ENCODE measurements at regions not wholly inside any gene's neighbourhood (a gene's known extent, or its start where the extent isn't known, plus 50 kb on each side); places are given as distances from the start of the nearest gene placed in this dataset.

- Histone ChIP-seq H3K27me3 (ENCODE audit: control insufficient read depth in 4 of 4, insufficient read depth in 4 of 4, low read length in 3 of 4) (peaks cover 0 to 2% (median 0%) of the 10 kb centered on the region in 4 donors), H3K4me1 (ENCODE audit: control insufficient read depth in 4 of 4, insufficient read depth in 4 of 4, low read length in 3 of 4) (no peaks in the 10 kb centered on the region), H3K4me3 (ENCODE audit: low read depth in 1 of 3, low read length in 3 of 3) (no peak overlapping the region), H3K27ac (ENCODE audit: low read depth in 1 of 2, low read length in 2 of 2) (no peak overlapping the region), H3K9ac (ENCODE audit: low read depth in 1 of 2, low read length in 2 of 2) (no peak overlapping the region), H3K36me3 (ENCODE audit: control insufficient read depth in 4 of 4, insufficient read depth in 3 of 4, low read depth in 1 of 4, low read length in 3 of 4) (no peaks in the 10 kb centered on the region), H3K9me3 (ENCODE audit: control insufficient read depth in 4 of 4, low read length in 3 of 4) (no peaks in the 10 kb centered on the region)
- DNase-seq (ENCODE audit: low spot score) = no peak
- 85% methylated on average over 2 of the region's 2 CpGs for WGBS
- TF ChIP-seq ZBTB33 (IDR thresholded peaks at IDR 0.05) (no peak), RAD21 (IDR thresholded peaks at IDR 0.05) (no peak), HNF4A (conservative IDR thresholded peaks at IDR 0.05) (no peak), FOXA2 (IDR thresholded peaks at IDR 0.05) (no peak), CTCF (IDR thresholded peaks at IDR 0.05; ENCODE audit: low read depth, low read length, missing input control) (no peak), MAX (IDR thresholded peaks at IDR 0.05) (no peak), TAF1 (conservative IDR thresholded peaks at IDR 0.05) (no peak)
These were observed 362.7 kb upstream of the DDI1 start for GRCh38 chr11:103673773-103674172.

GRCh38 chr11:103676413-103676812 lies 360.0 kb upstream of the DDI1 start:
- Histone ChIP-seq H3K27me3 (ENCODE audit: control insufficient read depth in 4 of 4, insufficient read depth in 4 of 4, low read length in 3 of 4) (peaks cover 0 to 2% (median 0%) of the 10 kb centered on the region in 4 donors), H3K36me3 (ENCODE audit: control insufficient read depth in 4 of 4, insufficient read depth in 3 of 4, low read depth in 1 of 4, low read length in 3 of 4) (no peaks in the 10 kb centered on the region), H3K9me3 (ENCODE audit: control insufficient read depth in 4 of 4, low read length in 3 of 4) (no peaks in the 10 kb centered on the region), H3K4me3 (ENCODE audit: low read depth in 1 of 3, low read length in 3 of 3) (no peak overlapping the region), H3K9ac (ENCODE audit: low read depth in 1 of 2, low read length in 2 of 2) (no peak overlapping the region), H3K27ac (ENCODE audit: low read depth in 1 of 2, low read length in 2 of 2) (no peak overlapping the region), H3K4me1 (ENCODE audit: control insufficient read depth in 4 of 4, insufficient read depth in 4 of 4, low read length in 3 of 4) (no peaks in the 10 kb centered on the region)
- no peak for DNase-seq (ENCODE audit: low spot score)
- TF ChIP-seq SP1 (IDR thresholded peaks at IDR 0.05) (no peak), YY1 (IDR thresholded peaks at IDR 0.05) (no peak), REST (IDR thresholded peaks at IDR 0.05) (no peak), MAX (IDR thresholded peaks at IDR 0.05) (no peak), ZBTB33 (IDR thresholded peaks at IDR 0.05) (no peak), EGR1 (IDR thresholded peaks at IDR 0.05; ENCODE audit: low read depth in 2 of 2) (no peak), GABPA (IDR thresholded peaks at IDR 0.05 in 1 of 2, conservative IDR thresholded peaks at IDR 0.05 in 1 of 2) (no peak)
- WGBS = 62% methylated on average over 1 of the region's 1 CpG

All from liver (tissue), 8 donors.